OCI-LY1 (cell line): ENCODE measurements at regions not wholly inside any gene's neighbourhood (a gene's known extent, or its start where the extent isn't known, plus 50 kb on each side); places are given as distances from the start of the nearest gene placed in this dataset.

Experiments used
- CTCF ChIP-seq: fragments of 200-600 bp; sonication (generic), shearing (Covaris generic); IDR thresholded peaks from 2 replicates; pipeline ENCODE4 v1.5.1; 2017; ENCODE audit warnings: mild to moderate bottlenecking, antibody characterized with exemption, low read length, moderate library complexity, mixed read lengths
- EZH2 ChIP-seq: fragments of 200-600 bp; sonication (generic), shearing (Covaris generic); IDR thresholded peaks from 2 replicates; pipeline ENCODE4 v1.8.0; 2017; ENCODE audit warnings: borderline replicate concordance, mixed run types, mild to moderate bottlenecking, antibody characterized with exemption, low read length, moderate library complexity, mixed read lengths

DNA sequence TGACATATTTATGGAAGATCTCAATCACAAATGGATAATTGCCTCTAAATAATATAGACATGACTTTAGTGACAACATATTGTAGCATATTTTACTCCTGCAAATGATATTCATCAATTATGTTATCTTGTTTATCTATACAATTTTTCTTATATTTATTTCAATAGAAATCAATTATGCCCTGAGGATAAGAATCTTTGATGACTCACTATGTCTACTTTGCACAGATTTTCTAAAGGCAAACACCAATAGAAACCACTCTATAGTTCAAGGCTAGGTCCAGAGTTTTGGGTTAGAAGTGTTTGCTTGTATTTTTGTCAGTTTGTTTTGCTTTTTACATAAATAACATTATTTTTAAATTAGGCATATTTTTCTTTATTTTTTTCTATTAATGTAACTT is 879.0 kb downstream of the LTN1 start:
- TF ChIP-seq EZH2 (no peak), CTCF (no peak)
